Germinal center (tissue), 1 donor: ENCODE measurements at regions not wholly inside any gene's neighbourhood (a gene's known extent, or its start where the extent isn't known, plus 50 kb on each side); places are given as distances from the start of the nearest gene placed in this dataset.

ENCODE experiments used
- DNase-seq: peaks from one replicate; pipeline ENCODE4 v3.0.0; 2012; ENCODE audit warnings: mixed read lengths, low spot score

- no peak for DNase-seq
Observed at GRCh38 chr21:36532769-36533467, 53.0 kb upstream of the CLDN14 start.

GRCh38 chr21:36533468-36533848 is 53.5 kb upstream of the CLDN14 start:
- no peak for DNase-seq

DNA sequence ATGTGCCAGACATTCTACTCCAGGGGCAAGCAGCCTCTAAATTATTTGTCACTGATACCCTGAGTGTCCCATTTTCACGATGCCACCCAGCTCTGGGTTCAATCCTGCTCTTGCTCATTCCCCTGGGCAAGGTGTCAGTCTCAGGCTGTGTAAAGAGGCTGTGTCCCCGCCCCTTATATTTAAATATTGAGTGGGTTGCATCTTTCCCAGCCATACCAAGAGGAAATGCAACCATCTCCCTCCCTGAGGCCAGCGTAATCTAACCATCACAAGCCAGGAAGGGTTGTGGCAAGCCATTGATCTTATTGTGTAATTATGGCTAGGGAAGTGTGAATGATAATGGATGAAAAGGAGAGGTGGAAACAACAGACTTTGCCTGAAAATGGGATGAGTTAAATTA is 54.7 kb upstream of the CLDN14 start:
- no peak for DNase-seq

GRCh38 chr21:36535618-36536241 is 55.8 kb upstream of the CLDN14 start:
- DNase-seq, result no peak

GRCh38 chr21:36538761-36539160 is 58.8 kb upstream of the CLDN14 start:
- DNase-seq, result no peak

DNA sequence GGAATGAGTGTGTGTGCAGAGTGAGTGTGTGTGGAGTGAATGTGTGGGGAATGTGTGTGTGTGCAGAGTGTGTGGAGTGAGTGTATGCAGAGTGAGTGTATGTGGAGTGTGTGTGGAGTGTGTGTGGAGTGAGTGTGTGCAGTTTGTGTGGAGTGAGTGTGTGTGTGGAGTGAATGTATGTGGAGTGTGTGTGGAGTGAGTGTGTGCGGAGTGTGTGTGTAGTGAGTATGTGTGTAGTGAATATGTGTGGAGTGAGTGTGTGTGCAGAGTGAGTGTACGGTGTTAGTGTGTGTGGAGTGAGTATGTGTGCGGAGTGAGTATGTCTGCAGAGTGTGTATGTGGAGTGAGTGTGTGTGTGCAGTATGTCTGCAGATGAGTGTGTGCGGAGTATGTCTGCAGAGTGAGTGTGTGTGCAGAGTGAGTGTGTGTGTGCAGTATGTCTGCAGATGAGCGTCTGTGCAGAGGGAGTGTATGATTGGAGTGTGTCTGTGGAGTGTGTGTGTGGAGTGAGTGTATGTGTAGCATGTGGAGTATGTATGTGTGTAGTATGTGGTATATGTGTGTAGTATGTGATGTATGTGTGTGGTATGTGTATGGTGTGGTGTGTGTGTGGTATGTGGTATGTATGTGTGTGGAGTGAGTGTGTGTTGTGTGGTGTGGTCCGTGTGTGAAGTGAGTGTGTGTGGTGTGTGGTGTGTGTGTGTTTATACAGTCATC is 59.7 kb upstream of the CLDN14 start:
- DNase-seq, result no peak

GRCh38 chr21:36540700-36541099 is 60.8 kb upstream of the CLDN14 start:
- DNase-seq, result no peak

- no peak for DNase-seq
Observed at GRCh38 chr21:36541721-36542139, 61.8 kb upstream of the CLDN14 start.

DNA sequence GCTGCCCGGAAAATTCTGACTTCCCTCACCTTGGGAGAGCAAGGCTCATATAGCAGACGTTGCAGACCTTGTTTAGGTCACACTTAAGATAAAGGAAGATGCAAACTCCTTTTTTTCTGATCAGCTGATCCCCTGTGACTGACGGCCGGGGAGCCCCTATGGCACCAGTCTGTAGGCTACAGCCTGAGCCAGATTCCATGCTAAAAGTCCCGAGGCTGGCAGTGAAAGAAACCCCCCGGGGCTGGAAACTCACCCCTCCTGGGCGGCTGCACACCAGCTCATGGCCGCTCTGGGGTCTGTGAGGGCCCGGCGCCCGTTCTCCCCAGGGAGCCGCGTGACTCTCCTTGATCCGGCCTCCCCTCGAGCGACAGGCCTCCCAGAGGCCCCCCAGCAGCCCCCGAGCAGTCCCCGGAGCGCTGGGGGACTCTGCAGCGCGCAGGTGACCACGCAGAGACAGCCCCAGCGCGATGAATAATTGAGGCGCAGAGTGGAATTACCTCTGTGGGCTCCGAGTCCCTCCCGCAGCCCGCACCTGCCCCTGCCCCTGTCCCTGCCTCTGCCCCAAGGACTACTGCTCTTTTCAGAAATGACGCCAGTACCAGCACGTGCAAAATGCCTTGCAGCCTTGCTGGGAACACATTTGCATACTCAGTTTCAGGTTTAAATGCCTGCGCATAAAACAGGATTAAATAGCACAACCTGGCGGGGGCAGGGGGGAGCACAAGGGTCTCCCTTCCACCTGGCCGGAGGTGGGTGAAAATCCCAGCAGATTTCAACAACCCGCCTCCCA is 62.6 kb upstream of the CLDN14 start:
- DNase-seq, result peak; percentile 78

GRCh38 chr21:36543924-36544323 is 64.0 kb upstream of the CLDN14 start:
- DNase-seq, result no peak

DNA sequence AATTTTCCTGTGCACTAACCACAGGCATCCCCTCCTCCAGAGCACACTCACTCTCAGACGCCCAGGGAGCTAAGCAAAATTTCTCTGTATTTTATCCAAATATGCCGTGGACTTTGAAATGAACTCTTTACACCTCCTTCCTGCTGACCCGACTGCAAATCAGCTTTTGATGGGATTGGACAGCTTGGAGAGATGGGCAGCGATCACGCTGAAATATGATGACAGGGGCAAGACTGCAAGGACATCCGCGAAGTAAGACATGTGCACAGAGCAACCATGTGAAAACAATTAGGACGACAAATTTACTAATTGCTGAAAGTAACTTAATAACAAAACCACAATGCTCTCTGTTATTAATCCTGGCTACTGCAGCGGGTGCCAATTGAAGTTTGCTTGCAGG is 64.6 kb upstream of the CLDN14 start:
- no peak for DNase-seq

- no peak for DNase-seq
Observed at GRCh38 chr21:36545776-36546511, 66.0 kb upstream of the CLDN14 start.

DNA sequence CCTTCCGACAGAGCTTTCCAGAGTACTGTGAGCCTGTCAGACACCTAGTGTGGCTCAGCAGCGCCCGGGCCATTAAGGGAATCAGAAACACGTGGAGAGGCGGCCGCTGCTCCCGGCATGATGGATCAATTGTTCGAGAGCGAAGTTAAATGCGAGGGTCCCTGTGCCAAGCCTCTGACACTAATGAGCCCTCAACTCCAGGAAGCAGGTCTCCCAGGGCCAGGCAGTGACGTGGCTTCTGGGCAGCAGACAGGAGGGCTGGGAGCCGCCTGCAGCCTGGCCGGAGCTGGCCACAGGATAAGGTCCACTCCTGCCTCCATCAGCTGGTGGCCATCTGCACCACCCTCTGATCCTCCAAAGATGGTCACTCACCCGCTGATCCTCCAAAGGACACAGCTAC is 67.5 kb upstream of the CLDN14 start:
- DNase-seq, result no peak

- no peak for DNase-seq
Observed at GRCh38 chr21:36548866-36549265, 68.9 kb upstream of the CLDN14 start.

- no peak for DNase-seq
Observed at GRCh38 chr21:36549470-36549869, 69.5 kb upstream of the CLDN14 start.

DNA sequence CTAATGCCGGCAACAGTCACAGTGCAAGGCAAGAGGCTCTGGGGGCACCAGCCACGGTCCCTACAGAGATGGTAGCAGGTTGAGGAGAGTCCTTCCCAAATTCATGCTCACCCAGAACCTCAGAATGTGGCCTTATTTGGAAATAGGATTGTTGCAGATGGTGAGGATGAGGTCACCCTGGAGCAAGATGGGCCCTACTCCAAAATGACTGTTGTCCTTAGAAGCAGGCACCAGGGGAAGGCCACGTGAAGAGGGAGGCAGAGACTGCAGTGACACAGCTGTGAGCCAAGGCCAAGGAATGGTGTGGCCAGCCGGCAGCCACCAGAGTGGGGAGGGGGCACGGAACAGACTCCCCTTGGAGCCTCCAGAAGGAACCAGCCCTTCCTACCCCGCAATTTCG is 70.8 kb upstream of the CLDN14 start:
- no peak for DNase-seq

DNA sequence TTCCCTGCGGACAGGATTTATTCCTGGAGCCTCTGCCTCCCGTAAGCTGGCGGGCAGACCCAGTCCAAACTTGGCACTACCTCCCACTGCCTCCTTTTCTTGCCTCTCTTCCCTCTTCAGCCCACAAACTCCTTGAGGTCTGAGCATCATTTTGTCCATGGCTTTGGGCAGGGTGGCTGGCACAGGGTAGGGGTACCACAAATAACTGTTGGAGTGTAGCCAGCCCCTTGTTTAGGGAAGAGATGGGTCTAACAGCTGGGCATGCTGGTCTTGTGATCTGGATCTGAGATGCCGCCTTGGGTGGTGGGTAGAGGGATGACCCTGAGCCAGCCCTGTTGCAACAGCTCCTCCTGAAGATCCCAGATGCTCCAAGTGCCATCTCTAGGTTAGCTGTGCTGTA is 71.4 kb upstream of the CLDN14 start:
- no peak for DNase-seq

GRCh38 chr21:36551731-36552433 is 72.0 kb upstream of the CLDN14 start:
- DNase-seq, result no peak

GRCh38 chr21:36552434-36552785 is 72.5 kb upstream of the CLDN14 start:
- DNase-seq, result no peak

DNA sequence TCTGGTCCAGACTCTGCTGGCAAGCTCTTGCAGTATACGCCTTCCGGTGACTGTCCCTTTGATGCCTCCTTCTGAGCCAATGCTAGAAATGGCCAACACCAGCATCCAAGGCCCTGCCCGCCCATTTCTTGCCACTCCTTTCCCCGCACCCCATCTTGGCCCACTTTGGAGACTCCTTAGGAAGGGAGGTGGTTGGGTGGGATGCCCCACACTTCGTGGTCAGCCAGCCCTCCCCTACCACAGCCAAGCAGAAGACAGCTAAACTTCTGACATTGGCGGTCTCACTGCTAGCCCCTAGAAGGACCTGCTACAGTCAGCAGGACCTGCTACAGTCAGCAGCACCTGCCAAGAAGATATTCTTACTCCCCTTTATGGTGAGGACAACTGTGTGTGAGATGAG is 73.5 kb upstream of the CLDN14 start:
- no peak for DNase-seq

DNA sequence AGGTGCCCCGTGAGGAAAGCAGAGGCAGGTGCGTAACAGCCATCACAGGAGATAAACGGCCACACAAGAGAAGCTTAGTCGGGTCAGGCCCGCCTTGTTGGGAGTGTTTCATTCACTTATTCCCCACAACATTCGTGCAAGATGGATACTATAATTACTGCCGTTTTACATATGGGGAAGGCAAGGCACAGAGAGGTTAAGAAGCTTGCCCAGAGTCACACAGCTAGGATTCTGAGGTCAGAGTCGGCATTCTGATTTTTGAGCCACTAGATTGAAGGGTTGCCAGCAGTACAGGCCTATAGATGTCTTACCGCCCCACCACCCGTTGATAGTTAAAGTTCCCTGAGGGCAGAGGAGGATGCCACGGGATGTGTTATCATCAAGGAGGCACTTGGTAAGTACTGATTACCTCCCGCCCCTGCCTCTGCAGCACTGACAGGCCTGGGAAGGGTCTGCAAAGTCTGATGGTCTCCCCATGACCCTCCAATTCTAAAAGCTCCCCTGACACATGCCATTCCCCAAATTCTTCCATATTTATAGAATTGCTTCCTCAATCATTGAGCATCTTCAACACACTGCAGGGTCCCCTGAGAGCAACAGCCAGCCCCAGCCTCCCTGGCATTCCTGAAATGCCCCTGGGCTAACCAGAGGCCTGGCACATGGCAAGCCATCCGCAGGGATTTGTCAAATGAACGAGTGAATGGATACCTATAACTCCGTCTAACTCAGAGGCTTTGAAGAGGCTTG is 74.7 kb upstream of the CLDN14 start:
- DNase-seq, result no peak
